GM21367 (cell line): ENCODE measurements at regions not wholly inside any gene's neighbourhood (a gene's known extent, or its start where the extent isn't known, plus 50 kb on each side); places are given as distances from the start of the nearest gene placed in this dataset.

Experiments used
- ATAC-seq: cut with Tn5 transposase; IDR thresholded peaks from one replicate; pipeline ENCODE4 v1.9.1; 2021; ENCODE audit not compliant: unreplicated experiment

DNA sequence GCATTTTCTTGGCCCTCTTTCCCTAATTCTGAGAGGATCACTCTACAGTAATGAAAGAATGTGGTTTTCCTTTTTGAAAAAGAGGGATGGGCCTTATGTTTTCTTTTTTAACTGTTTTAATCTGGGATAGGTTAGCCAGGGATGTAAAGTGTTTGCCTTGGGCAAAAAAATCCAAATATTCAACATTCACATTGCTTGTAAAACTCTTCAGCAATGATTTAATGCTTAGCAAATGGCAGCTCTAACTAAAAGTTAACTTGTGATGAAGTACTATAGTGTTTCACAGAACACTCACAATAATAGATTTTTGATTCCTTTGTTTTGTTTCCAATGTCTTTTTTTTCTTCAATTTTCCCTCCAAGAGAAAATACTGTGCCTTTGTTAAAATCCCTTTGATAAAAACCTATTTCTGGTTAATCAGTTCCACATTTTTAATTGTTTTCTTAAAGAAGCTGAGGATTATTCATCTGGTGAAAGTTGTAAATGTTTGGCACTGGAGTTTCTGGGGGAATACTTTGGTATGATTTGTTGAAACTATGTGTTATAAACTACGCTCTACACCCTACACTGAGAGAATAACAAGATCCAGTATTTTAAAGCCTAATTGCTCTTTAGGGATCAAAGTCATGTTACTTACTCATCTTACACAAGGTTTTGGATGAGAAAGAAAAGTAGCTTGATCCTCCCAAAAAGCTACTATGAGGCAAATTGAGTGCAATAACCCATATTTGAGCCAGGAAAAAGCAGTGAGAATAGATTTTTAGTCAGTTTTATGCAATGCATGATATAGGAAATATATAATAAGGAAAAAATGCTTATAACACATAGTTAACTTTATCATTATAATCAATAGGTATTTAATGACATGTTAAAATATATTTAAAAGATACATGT lies 335.8 kb downstream of the EPHA7 start:
- ATAC-seq: no peak

DNA sequence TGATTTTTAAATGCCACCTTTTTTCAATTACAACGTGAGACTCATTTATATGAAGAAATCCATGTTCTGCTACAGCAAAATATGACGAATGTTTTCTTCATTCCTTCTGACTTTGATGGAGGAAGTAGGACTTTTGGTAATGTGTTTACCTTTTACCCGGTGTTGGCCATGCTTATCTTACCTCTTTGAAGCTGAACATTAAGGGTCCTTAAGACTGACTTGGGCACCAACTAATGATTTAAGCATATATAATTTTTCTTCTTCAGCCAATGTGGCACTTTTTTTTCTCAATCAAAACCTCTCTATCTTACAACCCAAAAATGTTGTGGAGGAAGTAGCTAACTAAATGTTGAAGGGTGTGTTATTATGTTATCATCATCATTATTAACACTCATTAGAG lies 337.5 kb downstream of the EPHA7 start:
- no peak for ATAC-seq

DNA sequence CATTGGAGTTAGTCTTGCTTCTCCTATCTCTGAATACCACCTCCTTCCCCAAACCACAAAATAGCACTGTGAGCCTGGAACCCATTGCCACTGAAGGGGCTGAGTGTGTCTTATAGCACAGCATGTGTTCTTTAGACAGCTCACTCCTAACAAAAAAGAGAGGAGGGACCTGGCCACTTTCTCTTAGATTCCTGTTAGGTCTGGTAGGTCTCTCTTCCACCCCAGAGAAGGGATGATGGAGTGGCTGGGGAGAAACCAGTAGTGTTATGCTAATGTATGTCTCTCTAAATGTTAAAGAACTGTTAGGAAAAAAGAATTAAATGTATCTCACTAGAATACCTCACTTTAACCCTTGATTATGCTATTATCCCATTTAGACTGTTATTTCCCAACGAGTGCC lies 340.3 kb downstream of the EPHA7 start:
- no peak for ATAC-seq

DNA sequence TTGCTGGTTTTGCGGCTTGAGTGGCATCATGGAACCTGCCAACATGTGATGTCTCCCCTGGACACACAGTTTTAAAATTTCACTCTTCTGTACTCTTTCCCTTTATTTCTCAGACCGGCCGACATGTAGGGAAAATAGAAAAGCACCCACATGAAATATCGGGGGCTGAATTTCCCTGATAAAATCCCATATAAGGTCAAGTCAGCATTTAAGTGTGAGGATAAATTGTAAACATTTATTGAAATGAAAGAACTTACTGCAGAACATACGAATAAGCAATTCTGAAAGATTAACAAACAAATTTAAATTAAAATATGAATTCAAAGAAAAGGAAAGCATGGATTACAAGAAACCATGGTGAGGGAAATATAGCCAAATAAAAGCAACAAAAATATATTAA lies 345.5 kb downstream of the EPHA7 start:
- ATAC-seq: no peak

DNA sequence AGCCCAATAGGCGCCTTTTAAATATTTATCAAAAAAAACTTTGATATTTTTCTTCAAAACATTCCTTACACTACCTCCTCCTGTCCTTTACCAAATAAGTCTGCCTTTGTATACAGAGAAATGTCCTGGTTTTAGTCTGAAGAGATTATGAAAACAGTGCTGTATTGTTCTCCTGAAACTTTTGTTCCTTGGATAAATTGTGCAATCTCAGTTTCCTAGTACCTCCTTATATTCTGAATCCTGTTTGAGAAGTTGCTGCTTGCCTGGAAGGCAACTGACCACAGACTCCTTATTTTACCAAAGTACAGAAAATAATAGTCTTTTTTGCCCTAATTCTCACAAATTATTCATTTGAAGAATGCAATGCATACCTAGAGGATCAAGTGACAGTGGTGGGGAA lies 349.5 kb downstream of the EPHA7 start:
- no peak for ATAC-seq

DNA sequence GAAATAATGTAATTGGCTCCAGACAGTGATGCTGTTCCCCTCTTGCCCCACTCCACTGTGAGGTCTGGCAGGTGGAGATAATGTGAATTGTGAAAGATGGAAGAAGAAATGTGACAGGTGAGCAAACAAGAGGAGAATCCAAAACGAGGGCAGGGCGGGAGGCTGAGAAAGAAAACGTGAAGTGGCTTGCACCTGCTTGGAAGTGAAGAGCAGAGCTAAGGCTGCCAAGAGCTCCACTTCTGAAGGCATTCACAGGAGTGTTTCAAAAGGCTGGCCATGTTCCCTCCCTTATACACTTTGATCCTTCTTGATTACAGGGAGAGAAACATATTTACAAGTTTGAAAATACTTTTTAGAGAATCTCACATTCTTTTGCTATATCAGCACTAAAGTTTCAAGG lies 359.4 kb downstream of the EPHA7 start:
- ATAC-seq: no peak

DNA sequence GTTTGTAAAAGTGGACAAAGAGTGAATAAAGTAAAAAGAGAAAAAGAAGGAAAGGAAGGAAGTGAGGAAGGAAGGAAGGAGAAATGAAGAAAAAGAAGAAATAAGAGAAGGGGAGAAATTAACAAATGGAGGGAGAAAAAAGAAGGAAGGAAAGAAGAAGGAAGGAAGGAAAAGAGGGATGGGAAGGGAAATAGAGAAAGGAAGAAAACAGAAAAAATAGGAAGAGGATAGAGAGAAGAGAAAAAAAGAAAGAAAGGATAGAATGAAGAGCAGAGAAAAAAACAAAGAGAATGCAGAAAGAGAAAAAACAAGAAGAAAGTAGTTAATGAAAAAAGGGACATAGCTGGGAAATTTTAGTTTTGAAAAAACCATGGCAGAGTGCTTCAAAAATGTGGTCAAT lies 361.8 kb downstream of the EPHA7 start:
- no peak for ATAC-seq

DNA sequence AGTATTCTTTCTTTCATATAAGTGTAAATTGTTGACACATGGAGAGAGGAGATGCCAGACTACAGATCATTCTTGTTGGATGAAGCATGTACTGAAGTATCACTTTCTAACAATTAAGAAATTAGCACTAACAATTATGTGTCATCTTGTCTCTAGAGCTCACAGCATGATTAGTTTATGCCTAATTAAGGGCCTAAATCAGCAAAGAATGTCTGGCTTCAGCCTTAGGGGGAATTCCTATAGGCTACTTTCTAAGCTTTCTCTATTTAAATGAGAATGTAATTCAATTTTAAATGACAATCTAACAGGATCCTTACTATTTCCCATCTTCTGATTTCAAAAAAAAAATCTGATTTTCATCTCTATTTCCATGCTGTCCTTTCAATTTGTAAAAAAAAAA lies 371.0 kb downstream of the EPHA7 start:
- no peak for ATAC-seq

DNA sequence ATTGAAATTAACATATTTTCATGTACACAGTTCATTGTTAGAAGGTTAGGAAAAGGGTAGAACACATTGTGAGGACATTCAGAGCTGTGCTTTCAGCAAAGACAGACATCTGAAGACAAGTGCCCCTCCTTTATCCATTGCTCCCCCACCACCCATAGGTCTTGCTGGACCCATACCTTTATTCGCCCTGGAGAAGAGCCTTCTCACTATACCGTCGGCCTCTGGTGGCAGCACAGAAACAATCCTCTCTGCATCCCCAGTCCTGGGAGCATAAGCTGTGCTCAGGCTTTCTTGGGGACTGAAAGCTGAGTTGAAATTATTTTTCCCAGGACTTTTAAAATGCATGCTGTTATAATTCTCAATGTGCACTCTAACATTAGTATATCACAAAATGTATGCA lies 372.3 kb downstream of the EPHA7 start:
- no peak for ATAC-seq

DNA sequence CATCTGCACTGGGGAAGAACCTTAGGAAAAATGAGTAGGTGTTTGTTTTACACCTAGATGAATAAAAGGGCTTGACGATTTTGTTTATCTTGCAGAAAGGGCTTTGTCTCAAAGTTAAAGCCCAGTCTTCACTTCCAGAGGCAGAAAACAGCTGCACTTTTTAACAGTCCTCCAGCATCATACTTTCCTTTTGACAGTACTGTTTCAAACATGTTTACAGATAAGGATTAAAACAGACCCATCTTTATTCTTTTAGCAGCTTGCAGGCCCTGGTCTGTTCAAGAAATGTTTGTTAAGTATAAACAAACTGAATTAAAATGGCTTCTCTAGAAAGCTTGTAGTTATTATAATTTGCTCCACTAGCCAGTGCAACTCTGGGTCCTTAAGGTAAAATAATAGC lies 374.2 kb downstream of the EPHA7 start:
- ATAC-seq: no peak

DNA sequence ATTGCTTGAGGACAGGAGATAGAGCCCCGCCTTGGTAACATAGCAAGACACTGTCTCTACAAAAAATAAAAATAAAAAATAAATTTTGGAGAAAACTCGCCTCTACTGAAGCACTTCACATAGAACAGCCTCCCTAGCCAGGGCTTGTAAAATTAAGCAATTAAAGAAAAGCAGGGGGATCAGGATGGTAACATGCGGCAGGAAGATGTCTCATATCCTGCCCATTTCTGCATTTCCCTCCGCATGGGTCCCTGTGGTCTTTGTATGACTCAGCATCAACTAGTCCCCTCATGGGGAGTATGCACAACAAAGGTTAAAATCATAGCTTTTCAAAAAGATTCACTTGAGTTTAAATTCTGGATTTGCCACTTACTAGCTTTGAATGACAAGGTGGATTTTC lies 379.0 kb downstream of the EPHA7 start:
- ATAC-seq: no peak

DNA sequence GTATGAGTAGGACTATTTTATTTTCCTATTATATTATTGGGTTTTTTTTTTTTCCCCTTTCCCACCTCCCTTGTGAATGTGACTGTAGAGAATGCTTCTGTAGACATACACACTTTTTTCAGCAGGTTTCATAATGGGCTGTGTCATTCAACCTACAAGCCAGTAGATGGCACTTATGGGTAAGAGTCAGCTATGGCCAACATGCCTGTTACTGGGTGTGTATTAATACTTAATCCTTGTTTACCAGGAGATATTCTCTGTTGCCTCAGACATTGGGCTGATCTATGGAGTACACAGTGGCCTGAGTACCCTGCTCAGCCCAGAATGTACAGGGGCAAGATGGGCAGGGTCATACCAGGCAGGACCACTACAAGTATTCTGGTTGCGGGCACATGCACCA lies 382.5 kb downstream of the EPHA7 start:
- ATAC-seq: no peak

DNA sequence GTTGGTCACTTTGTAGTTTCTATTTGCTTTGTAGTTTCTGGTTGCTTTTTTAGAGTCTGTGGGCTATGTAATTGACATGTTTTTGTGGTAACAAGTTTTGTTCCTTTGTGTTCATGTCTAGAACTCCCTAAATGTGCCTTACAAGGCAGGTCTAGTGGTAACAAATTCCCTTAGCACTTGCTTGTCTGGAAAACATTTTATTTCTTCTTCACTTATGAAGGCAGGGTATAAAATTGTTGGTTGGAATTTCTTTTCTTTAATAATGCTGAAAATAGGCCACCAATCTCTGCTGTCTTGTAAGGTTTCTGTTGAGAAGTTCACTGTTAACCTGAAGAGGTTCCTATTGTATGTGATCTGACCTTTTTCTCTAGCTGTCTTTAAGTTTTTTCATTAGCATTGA lies 383.6 kb downstream of the EPHA7 start:
- no peak for ATAC-seq

DNA sequence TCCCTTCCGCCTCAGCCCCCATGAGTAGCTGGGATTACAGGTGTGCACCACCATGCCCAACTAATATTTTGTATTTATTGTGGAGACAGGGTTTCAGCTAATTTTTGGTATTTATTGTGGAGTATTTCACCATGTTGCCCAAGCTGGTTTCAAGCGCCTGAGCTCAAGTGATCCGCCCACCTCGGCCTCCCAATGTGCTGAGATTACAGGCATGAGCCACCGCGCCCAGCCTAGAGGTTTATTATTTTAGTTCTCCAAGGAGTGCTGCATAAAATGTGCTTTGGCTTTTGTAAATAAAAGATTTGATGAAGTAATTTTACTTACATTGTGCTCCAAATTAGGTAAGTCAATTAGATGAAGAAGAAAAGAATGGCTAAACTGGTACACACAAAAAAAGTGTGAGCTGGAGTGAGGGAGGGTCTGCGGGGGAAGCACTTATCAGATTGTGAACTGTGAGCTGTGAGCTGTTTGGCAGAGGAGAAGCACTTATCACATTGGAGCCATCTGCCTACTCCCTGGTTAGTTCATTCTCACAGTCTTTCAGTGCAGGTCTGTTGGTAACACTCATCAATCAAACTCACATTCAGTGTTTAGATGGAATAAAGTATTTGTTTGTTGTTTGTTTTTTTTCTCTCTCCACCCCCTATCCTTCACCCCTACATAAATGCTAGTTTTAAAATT lies 398.0 kb downstream of the EPHA7 start:
- no peak for ATAC-seq

DNA sequence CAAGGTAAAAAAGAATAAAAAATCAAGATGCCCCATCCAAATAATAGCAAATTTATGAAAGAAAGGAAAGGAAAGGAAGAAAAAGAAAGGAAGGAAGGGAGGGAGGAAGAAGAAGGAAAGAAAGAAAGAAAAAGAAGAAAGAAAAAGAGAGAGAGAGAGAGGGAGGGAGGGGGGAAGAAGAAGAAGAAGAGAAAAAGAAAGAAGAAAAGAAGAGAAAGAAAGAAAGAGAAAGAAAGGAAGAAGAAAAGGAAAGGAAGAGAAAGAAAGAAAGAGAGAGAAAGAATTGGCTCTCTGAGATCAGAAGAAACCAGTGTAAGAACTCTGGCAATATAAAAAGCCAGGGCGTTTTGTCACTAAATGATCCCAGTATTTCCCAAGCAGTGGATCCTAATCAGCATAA lies 401.7 kb downstream of the EPHA7 start:
- ATAC-seq: no peak

DNA sequence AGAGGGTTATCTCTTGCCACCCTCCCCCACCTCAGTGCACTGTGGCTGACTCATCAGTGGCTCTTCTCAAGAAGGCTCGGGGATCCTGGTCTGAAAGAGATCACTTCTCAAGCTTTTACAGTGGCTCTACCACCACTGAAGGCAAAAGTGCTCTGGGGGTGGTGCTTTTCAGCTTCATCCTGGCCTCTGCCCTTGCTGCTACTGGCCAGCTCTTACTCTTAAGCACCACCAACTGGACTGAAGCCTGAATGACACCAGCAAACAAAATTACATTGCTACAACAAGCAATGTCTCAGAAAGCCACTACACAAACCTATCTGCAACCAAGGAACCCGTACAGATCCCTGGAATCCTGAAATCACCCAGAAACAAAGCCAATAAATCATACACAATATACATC lies 402.1 kb downstream of the EPHA7 start:
- ATAC-seq: no peak

DNA sequence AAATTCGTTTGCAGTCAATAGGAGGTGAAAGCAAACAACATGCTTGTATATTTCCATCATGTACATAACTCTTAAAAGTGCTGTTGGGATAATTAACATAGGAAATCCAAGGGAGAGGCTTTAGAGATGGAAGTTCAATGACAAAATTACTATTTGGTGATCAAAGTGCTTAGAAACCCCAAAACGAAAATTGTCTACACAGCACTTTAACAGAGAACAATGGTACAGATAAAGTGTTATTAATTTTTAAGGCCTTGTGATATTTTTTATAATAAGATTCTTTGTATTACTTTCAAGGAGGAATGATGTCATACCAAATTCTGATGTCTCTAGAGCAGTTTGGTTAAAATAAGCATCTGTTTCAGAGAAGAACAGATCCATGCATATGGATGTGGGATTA lies 406.3 kb downstream of the EPHA7 start:
- ATAC-seq: no peak

DNA sequence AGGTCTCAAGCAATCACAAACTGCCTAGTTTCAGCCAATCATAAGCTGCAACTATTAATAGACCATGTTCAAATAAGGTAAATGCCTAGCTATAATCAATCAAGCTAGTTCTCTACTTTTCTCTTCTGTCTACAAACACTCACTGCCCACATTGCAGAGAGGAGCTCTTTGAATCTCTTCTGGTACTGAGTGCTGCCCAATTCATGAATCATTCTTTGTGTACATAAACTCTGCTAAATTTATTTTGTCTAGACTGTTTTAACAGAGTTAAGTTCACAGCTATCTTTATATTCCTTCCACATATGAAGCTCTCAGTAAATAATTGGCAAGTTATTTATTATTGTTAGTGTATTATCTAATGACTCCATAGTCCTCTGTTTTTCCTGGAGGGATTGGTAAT lies 411.0 kb downstream of the EPHA7 start:
- ATAC-seq: no peak

DNA sequence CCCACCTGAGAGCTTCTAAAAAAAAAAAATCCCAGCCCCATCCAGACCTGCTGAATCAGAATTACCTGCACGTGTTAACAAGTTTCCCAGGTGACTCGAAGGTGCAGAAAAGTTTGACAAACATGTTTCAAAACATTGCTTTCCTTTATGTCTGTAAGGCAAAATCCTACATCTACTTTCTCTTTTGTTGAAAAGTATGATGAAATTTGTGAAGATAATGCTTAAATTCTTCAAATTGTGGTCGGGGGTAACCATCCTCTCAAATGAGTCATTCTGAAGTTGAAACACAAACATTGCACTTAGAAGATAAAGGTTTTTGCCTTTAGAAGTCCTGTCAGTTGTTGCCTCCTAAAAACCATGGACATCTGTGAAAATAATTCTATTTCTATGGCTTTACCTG lies 429.7 kb downstream of the EPHA7 start:
- ATAC-seq: no peak

DNA sequence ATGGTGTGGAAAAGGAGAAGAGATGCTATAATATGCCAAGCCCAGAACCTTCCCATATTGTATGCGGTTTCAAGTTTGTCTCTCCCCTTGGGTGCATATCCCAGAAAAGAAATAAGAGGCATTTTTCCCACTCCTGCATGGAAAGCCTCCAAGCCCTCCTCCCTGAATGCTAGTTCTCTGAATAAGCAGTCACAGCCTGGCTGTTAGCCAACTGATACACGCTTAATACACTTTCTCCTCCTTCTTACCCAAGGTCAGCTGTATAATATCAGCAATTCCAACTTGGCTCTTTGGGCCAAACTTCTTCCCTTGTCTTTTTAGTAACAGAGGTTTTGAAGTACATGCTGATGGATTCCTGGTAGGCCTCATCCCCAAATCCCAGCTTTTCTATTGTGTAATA lies 440.1 kb downstream of the EPHA7 start:
- ATAC-seq: no peak

DNA sequence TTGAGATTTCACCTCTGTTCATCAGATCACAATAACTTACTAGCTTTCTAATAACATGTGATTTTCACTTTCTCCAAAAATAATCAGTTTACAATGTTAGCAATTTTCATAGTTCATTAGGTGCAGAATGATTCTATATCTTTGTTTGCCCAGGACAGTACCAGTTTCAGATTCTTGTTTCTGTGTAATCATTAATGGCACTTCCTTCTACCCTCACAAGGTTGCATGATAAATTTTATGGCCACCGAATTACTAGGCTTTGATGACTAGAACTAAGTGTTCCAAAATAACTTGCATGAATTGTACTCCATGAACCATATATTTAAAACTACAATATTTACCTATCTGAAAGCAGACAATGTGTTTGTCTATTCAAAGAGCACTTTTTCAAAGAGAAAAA lies 442.3 kb downstream of the EPHA7 start:
- ATAC-seq: no peak

DNA sequence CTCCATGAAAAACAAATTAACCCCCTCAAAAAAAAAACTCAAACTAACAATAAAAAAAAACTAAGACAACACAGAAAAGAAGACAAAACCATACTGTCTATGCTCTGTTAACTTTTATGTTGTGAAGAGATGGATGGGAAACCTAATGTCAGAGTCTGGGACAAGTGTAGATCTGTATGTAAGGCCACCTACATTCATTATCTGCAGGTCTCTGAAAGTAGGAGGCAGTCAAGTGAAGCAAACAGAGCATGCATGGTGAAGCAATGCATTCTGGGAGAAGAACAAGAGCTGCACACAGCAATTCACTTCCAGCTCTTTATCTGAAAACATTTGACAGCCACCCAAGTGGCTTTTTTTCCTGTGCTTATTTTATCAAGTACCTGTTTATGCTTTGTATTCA lies 452.0 kb downstream of the EPHA7 start:
- ATAC-seq: no peak

DNA sequence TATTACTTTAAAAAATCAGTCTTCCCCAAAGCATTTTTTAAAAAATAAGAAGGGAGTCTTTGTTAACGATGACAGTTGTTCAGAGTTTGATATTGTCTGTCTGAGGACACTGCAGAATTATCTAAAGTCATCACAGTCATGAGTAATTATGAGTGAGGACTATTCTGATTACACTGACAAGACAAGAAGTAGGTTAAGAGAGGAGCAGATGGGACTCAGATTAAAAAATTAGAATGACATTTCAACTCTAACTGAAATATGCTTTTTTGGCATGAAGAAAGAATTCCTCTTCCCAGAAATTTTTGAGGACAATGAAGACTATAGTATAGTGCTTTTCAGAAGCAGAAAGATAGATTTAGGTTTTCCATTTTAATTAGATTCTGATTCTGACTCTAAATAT lies 456.5 kb downstream of the EPHA7 start:
- ATAC-seq: no peak
